ENCODE measurements at regions not wholly inside any gene's neighbourhood (a gene's known extent, or its start where the extent isn't known, plus 50 kb on each side); places are given as distances from the start of the nearest gene placed in this dataset.

- no peak for TF ChIP-seq POLR2A (IDR thresholded peaks at IDR 0.05; ENCODE audit: low read depth, low read length)
- TF ChIP-seq EZH2 (IDR thresholded peaks at IDR 0.05; ENCODE audit: borderline replicate concordance, low read depth, low read length, severe bottlenecking), result no peak
- TF ChIP-seq, protein P1, sequence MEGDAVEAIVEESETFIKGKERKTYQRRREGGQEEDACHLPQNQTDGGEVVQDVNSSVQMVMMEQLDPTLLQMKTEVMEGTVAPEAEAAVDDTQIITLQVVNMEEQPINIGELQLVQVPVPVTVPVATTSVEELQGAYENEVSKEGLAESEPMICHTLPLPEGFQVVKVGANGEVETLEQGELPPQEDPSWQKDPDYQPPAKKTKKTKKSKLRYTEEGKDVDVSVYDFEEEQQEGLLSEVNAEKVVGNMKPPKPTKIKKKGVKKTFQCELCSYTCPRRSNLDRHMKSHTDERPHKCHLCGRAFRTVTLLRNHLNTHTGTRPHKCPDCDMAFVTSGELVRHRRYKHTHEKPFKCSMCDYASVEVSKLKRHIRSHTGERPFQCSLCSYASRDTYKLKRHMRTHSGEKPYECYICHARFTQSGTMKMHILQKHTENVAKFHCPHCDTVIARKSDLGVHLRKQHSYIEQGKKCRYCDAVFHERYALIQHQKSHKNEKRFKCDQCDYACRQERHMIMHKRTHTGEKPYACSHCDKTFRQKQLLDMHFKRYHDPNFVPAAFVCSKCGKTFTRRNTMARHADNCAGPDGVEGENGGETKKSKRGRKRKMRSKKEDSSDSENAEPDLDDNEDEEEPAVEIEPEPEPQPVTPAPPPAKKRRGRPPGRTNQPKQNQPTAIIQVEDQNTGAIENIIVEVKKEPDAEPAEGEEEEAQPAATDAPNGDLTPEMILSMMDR (IDR thresholded peaks at IDR 0.05; ENCODE audit: extremely low read depth in 1 of 2, insufficient read depth in 1 of 2, low read depth in 1 of 2, low read length in 2 of 2), result no peak
- TF ChIP-seq MYC (IDR thresholded peaks at IDR 0.05; ENCODE audit: low read depth, low read length), result no peak
Observed at GRCh38 chr3:33931512-33931911, 133.1 kb downstream of the PDCD6IP start.

Measured in endothelial cell of umbilical vein (primary cell).